ENCODE measurements at regions not wholly inside any gene's neighbourhood (a gene's known extent, or its start where the extent isn't known, plus 50 kb on each side); places are given as distances from the start of the nearest gene placed in this dataset.

DNA sequence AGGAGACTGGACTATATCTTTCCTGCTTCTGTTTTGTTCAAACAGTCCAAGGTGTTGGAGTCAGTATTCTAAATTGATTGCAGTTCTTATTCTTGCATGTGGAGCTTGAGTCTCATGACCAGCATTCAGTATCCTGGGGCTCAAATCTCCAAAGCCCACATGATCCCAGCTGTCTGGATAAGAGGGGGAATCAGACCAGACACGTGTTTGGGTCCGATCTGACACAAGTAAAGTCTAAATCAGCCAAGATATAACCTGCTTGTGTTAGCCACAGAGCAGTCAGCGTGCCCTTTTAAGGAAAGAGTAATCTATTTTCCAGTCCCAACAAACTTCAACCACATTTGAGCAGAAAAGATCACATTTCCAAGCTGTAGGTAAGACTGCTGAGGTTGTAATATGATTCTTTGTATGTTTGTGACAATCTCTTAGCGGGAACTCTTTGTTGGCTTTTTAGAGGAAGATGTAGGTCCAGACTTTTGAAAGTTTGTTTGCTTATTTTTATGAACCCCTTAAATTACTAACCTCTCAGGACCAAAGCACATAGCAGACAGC, 334.6 kb downstream of the SLC4A3 start:
- no peak for DNase-seq

DNA sequence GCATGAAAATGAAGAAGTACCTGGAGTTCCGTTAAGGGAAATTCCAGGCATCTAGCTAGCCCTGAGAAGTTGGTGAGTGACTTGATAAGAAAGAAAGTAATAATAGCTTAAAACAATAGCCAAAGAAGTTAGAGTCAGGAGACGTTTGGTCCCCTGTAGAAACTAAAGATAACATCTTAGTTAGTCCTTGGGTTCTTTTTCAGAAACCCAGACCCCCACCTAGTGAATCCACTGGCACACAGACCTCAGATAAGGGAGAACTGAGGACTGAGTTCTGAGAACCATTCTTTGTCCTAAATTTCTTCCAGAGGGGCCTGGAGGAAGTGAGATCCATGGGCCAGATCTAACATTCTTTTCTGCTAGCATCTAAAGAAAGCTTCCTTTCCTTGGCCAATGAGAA, 335.4 kb downstream of the SLC4A3 start:
- DNase-seq: no peak

DNA sequence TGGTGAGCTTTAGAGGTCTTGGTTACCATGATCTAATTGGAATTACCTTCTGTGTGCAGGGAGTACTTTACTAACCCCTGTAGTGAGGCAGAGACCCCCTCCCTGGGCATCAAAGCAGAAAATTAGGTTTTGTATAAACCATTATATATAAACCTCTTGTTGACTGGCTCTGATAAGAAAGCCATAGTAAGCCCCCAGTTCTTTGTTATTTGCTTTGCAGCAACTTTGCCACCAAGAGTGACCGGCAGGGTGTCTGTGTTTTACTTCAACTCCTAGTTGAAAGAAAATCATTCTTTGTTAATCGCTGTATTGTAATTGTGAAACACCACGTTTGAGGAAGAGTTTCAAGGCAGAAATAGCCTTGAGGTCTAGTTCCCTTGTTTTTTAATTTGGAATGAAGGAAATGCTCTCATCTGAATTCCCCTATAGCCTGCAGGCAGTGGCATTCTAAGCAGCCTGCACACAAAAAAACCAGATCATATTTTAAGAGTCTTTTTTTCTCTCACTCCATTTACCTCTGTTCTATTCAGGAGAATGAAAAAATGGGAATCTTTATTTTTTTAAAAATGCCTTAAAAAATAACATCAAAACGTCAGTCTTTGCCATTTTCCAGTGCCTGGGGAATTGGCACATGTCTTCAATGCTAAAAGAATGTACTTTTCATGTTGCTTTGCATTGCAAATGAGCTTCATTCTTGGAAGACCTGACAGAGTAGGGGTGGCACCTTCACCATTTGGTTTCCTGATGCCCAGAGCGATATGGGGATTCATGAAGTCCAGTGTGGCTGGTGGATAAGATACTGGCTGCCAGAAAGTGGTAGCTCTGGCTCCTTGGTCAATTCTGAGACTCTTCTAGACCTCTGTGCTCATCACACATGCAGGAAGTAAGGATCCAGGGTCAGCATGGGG, 338.1 kb downstream of the SLC4A3 start:
- no peak for DNase-seq

DNA sequence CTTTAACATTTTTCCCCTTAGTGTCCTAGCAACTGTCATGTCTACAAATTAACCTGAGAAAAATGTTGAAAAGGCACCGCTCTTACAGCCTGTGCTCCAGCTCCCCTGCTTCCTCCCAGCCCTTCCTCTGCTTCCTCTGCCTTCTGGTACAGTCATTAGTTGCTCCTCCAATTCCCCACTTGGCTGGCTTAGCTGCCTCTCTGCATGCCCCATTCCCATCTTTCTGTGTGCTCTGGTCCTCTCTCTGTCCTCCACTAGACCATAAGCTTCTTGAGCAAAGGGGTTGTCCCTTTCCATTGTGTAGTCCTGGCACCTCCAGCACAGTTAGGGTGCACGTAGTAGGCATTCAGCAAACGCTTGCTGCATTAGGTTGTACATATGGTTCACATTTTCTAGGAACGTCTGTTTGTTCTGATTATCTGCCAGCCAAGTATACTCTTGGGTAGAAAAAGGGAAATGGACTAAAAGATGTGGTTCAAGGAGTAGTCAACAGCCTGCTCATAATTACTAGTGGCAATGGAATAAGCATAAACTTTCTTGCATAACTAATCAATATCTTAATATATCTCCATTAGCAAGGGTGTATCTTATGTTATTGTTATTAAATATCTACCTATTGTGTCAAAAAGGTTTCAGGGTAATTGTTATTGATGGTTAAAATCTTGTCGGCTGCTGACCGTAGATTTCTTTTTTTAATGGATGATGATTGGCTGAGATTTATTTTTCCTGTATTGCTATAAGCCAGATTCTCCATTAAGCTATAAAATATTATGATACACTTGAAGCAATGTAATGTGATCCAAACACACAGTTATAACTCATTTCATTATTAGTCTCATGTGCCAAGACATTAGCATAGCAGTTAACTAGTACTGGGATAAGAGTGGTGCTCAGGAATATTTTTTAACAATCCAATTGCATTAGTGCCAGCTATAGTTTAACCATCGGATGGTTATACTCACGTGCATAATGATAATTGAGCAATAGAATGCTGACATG, 340.1 kb downstream of the SLC4A3 start:
- no peak for DNase-seq

DNA sequence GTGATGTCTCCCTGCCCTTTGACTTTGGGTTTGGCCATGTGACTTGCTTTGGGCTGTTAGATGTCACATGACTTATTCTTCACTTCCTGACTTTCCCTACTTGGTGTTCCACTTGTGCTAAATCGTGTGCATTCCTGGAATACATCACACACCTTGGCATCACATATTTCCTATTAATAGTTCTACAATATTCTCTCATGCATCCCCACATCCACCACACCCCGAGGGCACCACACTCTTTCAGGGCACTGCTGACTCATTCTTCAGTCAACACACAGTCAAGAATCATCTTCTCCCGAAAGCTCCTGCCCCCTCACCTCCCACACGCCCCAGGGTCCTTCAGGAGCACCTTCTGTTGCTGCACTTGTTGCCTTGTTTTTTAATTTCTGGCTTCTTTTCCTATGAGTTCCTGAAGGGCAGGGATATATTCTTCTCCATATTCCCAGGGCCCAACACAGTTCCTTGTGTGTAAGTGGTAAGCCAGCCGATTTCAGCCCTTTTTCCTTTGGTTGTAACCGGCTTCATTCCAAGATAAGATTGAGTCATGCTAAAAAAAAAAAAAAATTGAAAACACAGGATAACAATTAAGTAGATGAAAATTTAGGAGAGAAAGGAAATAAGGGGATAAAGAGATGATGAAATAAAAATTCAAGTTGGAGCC, 341.4 kb downstream of the SLC4A3 start:
- no peak for DNase-seq

DNA sequence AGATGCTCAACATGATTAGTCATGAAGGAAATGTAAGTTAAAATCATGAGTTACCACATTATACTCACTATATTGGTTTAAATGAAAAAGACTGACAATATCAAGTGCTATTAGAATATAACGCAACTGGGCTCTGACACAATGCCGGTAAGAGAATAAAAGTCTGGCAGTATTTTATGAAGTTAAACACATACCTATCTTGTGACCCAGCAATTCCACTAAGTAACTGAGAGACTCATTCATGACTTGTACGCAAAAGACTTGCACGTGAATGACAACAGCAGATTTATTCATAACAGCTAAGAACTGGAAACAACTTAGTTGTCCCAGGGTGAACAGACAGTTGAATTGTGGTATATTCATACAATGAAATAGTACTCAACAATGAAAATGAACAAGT, 342.1 kb downstream of the SLC4A3 start:
- no peak for DNase-seq

DNA sequence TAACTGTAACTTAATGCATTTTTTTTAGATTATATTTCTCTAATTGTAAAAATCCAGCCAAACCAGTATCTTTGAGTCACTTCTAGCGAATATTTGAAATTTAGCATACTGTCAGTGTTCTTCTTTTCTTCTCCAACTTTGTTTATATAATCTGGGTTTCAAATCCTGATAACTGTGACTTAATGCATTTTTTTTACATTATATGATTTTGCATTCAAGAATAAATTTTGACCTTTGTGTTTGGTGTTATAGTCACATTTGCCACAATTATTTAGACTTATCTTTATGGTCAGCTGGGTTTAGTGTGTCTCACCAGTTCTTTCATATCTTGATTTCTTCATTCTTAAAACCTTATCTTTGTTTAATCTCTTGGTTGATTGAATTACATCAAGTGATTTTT, 345.7 kb downstream of the SLC4A3 start:
- no peak for DNase-seq

DNA sequence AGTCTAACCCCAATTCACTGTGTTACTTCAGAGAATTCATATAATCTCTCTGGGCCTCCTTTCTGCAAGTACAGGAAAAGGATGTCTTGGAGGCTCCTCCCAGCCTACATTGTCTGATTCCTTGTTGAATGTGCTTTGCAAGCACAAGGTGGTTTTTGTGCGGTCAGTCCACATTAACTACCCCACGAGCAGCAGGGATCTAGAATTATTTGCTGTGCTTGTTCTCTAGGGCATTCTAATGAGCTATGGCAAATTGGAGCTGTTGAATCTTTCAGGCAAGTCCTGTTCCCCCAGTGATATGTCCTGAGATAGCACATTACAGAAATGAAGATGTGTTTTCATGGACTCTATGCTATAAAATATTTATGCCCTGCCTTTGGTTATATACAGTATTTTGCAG, 349.4 kb downstream of the SLC4A3 start:
- DNase-seq: no peak

DNA sequence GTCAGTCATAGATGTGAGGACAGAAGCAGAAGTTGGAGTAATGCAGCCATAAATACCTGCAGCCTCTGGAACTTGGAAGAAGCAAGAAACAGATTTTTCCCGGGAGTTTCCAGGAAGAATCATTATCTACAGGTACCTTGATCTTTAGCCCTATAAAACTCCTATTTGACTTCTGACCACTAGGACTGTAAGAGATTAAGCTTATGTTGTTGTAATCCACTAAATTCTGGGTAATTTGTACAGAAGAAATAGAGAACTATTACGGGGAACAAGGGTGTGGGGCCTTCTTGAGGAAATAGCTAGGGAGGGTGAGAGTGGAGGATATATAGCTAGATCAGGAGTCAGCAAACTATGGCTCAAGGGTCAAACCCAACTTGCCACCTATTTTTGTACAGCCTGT, 353.2 kb downstream of the SLC4A3 start:
- DNase-seq: no peak

DNA sequence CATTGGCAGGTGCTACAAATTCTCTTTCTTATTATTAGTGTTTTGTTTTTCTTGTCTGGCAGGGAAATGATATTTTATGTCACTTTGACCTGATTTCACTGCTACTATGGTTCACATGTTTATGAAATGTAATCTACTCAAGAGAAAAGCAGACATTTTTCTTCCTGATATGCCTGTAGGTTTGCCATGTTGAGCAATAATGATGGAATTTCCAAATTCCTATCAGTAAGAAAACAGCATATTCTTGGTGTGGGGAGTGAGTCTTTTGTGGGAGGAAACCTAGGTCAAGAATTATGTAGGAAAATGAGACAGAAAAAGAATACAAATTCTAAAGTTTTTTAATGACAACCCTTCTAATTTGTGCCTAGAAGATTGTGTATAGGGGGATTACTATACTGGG, 356.4 kb downstream of the SLC4A3 start:
- no peak for DNase-seq

DNA sequence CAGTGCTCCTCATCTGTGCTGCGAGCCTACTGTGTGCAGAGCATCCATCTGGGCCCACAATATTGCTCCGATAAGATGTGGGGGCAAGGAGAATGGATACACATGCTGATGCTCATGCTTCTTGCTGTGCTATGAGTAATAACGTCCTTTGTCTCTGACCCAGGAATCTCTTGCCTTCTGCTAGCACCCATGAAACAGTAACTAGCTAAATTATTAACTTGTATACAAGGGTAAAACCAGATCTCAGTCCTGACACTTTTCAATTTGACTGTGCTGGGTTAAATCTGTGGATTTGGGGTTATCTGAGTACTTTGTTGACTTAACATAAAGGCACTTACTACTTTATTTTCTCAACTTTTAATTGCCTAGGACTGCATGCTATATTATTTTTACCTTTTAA, 357.6 kb downstream of the SLC4A3 start:
- no peak for DNase-seq

DNA sequence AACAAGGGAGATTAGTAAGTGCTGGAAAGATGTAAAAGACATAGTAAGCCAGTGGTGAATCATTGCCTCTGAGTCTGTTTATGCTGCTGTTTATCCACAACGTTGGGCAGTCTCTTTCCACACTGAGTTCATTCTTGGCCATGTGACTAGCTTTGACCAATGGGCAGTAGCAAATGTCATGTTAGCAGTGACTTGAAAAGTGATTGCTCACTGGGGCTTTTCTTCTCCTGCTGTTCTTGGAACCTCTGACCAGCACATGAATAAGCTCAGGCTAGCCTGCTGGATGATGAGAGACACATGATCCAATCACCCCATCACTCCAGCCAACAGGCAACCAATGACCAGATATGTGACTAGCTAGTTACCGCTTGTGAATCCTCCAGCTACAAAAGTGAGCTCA, 360.4 kb downstream of the SLC4A3 start:
- DNase-seq: no peak

DNA sequence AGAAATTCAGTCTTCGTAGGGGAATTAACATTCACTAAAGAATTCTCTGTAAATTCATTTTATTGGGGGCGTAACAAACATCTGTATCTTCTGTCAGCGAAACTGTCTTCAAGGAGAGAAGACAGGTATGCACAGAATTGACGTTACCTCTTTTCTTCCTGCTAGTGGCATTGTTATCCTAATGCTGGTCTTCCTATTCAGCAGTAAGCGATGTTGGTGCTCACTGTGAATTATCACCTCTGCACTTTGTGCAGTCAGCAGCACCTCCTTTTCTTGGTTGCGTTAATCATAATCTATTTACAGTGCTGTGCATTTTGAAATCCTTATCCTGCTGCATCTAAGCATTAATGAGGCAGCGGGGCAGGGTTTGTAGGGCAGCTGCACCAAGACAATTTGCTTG, 362.3 kb downstream of the SLC4A3 start:
- DNase-seq: no peak

DNA sequence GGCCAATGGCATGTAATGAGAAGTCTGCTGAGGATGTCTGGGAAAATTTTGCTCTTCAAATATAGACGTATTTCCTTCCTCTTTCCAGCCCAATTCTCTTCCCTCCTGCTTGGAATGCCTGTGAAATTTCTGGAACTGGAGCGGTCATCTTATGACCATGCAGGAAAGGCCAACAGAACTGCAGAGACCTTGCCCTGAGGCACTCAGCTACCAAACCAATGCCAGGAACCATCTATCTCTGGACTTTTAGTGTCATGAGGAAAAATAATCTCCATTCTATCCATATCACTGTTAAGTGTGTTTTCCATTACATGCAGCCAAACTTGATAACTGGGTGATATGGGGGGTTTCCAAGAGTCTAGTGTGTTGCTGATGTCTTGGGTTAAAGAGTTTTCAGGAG, 363.7 kb downstream of the SLC4A3 start:
- DNase-seq: no peak

DNA sequence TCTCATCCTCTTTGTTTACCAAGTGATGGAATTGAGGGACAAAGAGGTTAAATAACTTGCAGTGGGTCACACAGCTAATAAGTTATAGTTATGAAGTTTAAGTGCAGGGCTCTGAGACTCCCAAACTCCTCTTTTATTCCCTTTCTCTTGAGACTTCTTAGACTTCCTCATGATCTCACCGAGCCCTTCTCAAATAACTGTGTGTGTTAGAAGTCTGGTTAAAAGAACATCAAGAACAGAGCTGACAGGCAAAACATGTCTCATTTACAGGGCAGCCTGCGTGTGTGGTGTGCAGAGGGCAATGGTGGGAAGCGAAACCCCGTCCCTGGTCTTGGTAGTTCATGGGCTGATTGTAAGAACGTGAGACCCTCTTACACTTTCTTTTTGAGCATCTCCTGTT, 368.0 kb downstream of the SLC4A3 start:
- no peak for DNase-seq

DNA sequence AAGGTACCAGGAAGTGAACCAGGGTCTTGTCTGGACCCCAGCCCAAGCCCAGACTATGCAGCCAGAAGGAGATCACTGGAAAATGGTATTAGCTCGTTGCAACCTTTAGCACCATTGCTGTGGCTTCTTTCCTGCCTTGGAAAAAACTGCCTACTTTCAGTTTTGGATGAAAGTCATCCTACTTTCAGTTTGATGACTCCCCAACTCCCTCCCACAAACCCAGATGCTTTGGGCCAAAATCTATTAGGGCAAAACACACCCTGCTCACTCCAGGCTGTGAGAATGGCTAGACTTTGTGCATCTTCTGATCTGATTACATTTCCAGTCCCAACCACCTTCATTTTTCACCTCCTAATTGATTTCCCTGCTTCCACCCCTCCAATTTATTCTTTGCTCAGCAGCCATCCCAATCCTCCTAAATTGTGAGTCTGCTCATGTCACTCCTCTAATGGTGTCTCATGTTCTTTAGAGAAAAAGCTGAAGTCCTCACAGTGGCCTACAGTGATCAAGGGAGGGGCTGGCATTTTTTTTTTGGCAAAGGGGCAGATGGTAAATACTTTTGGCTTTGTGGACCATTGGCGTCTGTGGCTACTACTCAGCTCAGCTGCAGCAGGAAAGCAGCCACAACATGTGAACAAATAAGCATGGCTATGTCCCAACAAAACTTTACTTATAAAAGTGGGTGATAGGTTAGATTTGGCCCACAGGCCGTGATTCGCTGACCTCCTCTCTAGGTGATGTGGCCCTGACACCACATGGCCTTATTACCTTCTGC, 368.7 kb downstream of the SLC4A3 start:
- no peak for DNase-seq

DNA sequence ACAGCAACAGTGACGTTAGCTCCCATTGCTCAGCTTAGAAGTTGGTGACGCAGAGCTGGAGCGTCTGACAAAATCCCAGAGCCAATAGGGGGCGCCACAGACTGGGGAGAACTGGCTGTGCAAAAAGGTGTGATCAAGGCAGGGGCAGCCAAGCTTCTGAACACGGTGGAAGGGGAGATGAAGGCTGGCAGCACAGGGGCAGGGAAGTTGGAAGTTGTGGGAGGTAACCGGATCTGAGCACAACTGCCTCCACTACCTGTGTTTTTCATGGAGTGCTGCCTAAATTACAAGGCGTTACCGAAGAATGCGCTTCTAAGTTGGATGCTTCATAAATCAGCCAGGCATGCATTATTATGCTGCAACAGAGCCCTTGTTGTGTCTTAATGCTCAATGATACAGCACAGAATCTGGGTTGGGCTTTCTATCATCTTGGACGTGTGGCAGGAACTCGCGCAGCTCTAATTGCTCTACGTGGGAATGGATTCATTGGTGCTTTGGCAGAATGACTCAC, 370.0 kb downstream of the SLC4A3 start:
- no peak for DNase-seq

DNA sequence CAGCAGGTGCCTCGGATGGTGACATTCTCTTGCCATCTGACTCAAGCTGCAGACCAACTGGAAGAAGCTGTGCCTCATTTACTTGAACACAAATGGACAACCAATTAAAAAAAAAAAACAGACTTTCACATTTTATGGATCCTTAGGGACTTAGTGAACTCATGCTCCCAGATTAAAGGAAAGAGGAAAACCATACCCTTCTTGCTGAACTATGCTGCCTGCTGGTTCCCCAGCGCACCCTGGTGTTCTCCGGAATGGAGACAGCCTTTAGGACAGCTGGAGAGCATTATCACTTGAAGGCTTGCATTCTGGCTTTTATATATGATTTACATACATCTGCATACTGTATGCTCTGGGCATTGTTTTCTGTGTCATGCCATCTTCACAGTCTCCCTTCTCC, 370.7 kb downstream of the SLC4A3 start:
- no peak for DNase-seq

DNA sequence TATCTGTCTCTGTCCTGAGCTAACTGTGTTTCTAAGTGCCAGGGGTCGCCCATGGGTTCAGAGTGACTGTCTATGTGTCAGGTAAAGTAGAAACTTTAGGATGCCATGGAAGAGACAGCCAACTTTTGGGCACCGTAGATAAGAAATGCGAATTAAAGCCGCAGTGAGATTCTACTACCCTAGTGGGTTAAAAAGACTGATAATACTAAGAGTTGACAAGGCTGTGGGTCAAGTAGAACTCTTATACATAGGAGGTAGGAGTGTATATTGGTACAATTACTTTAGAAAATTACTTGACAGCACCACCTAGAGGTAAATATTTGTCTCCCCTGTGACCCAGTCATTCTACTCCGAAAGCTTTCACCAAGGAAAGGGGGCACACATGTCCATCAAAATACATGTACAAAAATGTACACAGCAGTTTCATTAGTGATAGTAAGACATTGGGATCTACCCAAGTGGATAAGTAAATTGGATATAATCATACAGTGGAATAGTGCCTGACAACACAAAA, 371.3 kb downstream of the SLC4A3 start:
- no peak for DNase-seq

DNA sequence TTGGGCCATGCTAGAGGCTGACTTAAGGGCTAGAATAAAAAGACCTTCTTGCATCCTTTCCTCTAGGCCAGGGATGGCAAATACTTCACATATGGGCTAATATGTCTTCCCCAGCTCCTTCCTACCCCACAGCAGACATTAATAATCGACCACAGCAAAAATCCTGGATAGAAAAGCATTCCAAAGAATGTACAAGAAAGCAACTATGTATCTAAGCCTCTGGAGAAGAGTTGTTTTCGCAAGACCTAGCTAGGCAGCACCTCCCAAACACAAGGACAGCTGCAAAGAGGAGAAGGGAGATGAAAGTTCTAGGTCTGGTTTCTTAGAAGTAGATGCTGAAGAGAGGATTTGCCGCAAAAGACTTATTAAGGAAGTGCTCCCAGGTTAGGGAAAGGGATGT, 372.6 kb downstream of the SLC4A3 start:
- DNase-seq: no peak

DNA sequence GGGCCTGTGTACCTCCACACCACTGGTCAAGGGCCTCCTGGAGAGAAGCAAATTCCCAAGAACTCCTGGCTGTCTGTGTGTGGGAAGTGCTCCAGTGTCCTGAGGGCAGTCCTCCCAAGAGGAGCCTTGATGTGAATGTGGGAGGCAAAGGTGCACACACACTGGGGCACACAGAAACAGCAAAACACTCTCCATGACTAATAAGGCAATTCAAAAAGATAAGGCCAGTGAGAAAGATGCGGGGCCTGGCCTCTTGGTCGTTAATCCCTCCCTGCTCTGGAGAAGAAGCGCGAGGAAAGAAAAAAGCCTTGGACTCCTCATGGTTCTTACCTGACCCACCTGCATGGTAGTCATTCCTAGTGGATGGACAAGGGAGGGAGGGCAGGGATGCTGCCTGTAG, 373.2 kb downstream of the SLC4A3 start:
- no peak for DNase-seq

DNA sequence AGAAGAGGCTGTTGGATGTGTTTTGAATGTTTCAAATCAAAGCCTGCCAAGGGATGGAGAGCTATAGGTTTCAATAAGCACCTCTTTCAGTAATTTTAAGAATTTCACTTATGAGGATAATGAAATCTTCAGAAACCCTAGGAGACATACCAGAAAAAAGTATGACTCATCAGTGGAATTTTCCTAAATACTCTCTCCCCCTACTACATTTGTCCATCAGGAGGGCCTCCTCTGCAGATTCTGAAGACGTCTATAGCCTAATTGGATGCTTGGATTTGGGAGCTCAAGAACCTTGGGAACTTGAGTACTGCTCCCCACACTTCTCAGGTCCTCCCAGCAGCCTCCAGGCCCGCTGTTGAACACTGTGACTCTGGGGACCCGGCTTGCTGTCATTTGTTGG, 374.3 kb downstream of the SLC4A3 start:
- DNase-seq: no peak

All from NCI-H146 (cell line).